CD4-positive, alpha-beta T cell treated with Interleukin-4 for 1 hour (primary cell): ENCODE measurements at regions not wholly inside any gene's neighbourhood (a gene's known extent, or its start where the extent isn't known, plus 50 kb on each side); places are given as distances from the start of the nearest gene placed in this dataset.
"Not testable (repeated sequence)": the region's sequence is repeated elsewhere in the genome, so short reads cannot be mapped to it uniquely, and the experiment has no call there.

Source experiments
- DNase-seq, 2 donors: peaks; one replicate each; pipeline ENCODE4 v3.0.0-alpha.2; 2020 to 2022

GRCh38 chr9:78989031-78989658 is 582.6 kb upstream of the TLE4 start:
- no peak for DNase-seq

DNA sequence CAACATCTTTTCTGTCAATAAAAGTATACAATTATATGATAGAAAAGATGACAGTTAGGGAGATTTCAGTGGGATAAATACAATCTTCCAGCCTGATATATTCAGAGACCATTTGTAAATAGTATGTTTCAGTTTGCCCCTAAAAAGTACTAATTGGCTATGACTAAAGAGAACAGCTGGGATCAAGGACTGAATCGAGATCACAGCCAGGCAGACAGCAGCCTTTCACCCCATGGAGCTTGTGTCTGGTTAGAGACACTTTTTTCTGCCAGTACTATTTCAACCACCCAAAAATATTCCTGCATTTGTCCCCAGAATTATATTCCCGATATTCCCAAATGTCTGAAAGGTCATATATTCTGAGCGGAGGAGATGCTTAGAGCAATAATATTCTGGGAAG is 577.3 kb upstream of the TLE4 start:
- no peak for DNase-seq

GRCh38 chr9:78994974-78995373 is 576.8 kb upstream of the TLE4 start:
- not testable (repeated sequence) for DNase-seq

- DNase-seq: no peak
Observed at GRCh38 chr9:78997296-78997695, 574.5 kb upstream of the TLE4 start.

- DNase-seq: no peak
Observed at GRCh38 chr9:79000230-79001002, 571.3 kb upstream of the TLE4 start.

DNA sequence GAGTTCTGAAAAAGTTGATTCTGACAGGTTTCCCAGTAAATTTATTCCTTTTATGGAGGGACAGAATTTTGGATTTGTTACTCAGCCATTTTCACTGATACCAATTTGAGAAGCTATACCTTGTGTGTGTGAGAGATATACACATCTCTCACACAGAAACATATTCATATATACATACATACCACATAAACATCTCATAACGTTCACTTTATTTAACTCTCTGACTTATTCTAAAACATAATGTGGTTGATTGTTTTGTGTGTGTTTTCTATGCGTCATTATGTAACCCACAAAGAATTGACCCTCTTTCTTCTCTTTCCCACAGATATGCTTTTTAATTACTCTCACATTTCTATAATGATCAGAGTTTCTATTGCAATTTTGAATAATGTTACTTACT is 570.8 kb upstream of the TLE4 start:
- no peak for DNase-seq

- no peak for DNase-seq
Observed at GRCh38 chr9:79003514-79003913, 568.3 kb upstream of the TLE4 start.

- no peak for DNase-seq
Observed at GRCh38 chr9:79004032-79004431, 567.7 kb upstream of the TLE4 start.

DNA sequence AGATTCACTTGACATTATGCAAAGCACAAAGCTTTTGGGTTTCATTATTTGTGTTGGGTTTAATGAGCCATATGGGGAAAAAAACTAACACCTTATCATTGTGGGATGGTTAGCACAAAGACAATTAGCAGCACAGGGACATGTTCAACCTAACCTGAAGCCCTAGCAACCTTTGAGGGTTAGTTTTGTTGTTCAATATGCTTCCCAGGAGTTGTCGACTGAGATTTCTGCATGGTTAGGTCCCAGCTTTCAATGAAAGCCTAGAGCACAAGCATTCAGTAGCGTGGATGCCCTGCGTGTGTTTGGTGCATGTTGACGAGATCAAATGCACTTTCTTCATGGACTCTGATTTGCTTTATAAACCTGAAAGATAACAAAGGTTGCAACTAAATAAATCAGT is 565.2 kb upstream of the TLE4 start:
- DNase-seq: no peak

- no peak for DNase-seq
Observed at GRCh38 chr9:79007701-79008483, 563.9 kb upstream of the TLE4 start.

- no peak for DNase-seq
Observed at GRCh38 chr9:79008916-79009315, 562.8 kb upstream of the TLE4 start.

DNA sequence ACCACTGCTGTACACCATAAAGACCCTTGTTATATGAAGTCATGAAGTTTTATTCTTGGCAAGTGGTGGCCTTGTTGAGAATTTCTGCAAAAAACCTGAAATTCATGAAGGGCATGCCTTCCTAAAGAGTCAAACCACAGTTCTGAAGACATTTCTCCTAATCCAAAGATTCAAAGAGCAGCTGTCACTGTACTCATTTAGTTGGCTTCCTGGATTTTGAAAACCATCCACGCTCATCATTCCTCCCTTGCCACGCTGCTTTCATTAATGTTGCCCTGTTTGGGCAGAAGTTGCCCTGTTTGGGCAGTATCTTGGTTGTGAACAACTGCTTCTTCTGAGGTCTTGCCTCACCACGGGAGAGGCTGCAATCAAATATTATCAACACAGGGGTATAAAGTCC is 560.3 kb upstream of the TLE4 start:
- no peak for DNase-seq

DNA sequence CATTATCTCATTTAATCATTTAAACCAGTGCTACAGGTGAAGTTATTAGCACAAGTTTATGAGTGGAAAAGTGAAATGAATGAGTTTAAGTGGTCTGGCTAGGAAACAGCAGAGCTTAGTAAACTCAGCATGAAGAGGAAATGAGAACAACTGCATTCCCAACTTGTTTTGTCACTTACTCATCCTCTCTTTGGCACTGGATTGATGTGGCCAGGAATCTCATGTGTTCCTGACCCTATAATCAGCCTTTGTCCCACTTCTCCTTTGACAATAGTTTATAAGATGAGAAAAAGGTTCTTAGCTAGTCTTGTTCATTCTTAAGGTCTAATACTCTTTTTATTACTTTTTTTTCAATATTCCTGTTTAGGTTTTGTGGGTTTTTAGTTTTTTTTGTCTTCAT is 559.2 kb upstream of the TLE4 start:
- DNase-seq: no peak

DNA sequence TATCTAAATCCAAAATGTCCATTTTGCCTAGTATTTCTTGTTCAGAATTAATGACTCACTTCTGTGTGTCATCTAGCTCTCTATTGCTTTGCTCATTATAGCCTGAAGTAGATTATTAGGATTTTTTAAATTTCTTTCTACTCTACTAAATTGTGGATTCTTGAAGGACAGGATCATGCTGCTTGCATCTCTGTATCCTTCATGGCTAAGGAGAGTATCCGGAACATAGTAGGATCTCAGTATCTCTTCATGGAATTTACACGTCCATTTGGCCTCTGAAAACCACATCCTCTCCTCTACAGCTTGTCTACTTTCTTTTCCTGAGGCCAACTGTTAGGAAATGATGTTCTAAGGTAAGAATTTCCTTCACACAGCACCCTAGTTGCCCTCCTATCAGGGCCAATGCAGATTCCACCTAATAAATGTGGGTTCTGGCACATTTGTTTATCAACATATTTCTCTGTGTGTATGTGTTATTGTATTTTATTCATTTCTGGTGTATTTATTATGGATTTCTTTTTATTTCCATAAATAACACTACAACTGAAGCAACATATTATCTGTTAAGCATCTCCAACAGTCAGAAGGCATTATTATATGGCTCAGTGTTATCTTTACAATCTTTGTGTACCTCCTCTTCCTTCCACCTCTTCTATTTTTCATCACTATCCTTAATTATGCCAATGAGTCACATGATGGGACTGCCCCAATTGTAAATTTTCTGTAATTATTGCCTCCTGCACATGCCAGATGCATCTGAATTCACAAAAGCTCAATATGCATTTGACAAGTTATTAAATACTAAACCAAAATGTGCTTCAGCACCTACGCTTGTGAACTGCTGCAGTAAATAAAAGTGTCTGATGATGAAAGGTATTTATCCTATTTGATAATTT is 557.8 kb upstream of the TLE4 start:
- DNase-seq: no peak

DNA sequence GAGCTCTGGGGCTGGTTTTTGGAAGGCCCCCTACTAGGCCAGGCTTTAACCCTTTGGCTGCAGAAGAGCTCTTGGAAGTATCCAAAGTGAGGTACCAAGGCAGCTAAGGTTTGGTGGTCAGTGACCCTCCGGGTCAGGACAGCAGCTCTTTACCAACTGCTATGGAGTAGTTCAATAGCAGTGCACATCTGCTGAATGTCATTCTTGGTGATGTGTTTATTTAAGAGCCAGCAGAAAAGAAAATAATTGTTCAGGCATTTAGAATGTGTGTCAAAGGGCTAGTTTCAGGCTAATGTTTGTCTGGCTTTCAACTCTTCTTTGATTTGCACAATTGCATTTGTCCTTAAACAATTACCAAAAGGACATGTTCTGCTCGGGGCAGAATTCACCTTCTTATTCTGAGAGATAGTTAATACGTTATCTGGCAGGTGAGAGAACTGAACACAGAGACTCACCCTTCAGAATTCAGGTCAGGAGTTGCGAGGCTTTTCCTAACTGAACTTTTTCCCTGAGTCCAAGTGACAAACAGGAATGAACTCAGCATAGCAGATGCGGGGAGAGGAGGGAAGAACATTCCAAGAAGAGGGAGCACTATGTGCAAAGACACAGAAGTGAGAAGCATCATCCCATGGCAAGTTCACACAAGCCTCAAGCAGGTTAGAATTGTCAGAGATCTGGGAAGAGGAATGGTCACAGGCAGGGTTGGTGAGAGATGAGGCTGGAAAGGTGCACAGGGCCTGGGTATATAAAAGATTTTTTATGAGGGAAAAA is 556.7 kb upstream of the TLE4 start:
- no peak for DNase-seq

- no peak for DNase-seq
Observed at GRCh38 chr9:79015951-79016350, 555.8 kb upstream of the TLE4 start.

DNA sequence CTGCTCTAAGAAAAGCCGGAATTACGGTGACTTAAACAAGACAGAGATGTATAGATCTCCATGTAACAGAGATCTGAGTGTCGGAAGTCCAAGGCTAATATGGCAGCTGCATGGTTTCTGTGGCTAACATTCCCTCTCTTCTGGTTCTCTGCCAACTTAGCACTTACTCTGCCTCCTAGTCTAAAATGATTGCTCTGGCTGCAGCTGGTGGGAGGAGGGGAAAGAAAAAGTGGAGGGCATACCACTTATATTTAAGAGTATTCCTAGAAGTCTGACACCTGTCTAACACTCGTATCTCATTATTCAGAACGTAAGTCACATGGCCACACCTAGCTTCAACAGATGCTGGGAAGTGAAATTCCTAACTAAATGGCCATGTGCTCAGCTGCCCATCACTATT is 551.5 kb upstream of the TLE4 start:
- DNase-seq: no peak

- no peak for DNase-seq
Observed at GRCh38 chr9:79021084-79021483, 550.7 kb upstream of the TLE4 start.

GRCh38 chr9:79023134-79023580 is 548.6 kb upstream of the TLE4 start:
- DNase-seq: no peak

GRCh38 chr9:79026316-79026715 is 545.4 kb upstream of the TLE4 start:
- DNase-seq: no peak

DNA sequence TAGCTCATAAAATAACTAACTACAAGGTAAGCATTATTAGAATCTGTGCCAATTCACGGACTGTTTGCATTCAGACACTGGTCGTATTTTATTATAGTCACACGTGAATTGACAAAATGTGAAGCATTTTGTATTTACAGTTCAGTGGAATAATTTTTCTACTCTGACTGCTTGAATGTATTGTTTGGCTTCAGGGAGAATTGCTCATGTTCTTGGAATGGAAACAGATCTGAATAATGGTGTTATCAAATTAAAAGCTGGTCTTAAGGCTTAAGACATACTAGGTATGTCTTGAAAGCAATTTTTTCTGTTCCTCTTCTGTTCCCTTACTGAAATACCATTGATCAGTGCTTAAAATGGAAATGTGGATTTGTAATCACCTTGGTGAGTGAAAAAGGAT is 543.7 kb upstream of the TLE4 start:
- DNase-seq: no peak

DNA sequence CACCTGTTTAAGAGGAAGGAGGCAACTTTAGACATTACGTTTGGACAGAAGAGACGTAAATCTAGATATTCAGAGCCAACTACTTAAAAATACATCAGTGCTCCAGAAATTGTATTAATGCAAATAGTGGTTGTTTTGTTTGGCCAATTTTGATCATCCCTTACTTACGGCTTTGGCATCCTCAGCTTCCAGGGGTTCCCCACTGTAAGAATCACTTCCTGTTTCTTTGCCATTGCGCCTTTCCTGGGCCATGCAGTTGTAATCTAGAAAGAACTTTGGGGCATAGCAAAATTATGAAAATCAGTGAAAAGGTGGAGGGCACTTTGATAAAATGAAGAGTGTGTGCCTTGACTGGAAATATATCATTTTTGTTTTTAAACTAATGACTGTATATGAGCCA is 537.2 kb upstream of the TLE4 start:
- DNase-seq: no peak
